Tibial artery (tissue), 4 donors: ENCODE measurements at regions not wholly inside any gene's neighbourhood (a gene's known extent, or its start where the extent isn't known, plus 50 kb on each side); places are given as distances from the start of the nearest gene placed in this dataset.

Source experiments
- DNase-seq, 2 donors: peaks; one replicate each; pipeline ENCODE4 v3.0.0-alpha.2; 2019
- H3K27ac ChIP-seq, 2 donors: fragments of 200-600 bp; sonication (generic) in 1 of 2; 1 replicate in 1 of 2; 2 replicates in 1 of 2; pipeline ENCODE4 v1.5.1; 2018 to 2019; ENCODE audit warnings: mild to moderate bottlenecking in 1 of 2
- H3K27me3 ChIP-seq, 2 donors: fragments of 200-600 bp; sonication (generic) in 1 of 2; one replicate each; pipeline versions ENCODE4 v1.5.1 to v1.6.0; 2016 to 2019
- H3K36me3 ChIP-seq, 3 donors: fragments of 200-600 bp; sonication (generic) in 2 of 3; one replicate each; pipeline ENCODE4 v1.5.1; 2016 to 2019; ENCODE audit warnings: mild to moderate bottlenecking in 2 of 3
- H3K4me1 ChIP-seq, 4 donors: fragments of 200-600 bp; sonication (generic) in 2 of 4; 1 replicate in 3 of 4; 2 replicates in 1 of 4; pipeline ENCODE4 v1.5.1; 2016 to 2019
- H3K4me3 ChIP-seq, 2 donors: fragments of 200-600 bp; sonication (generic) in 1 of 2; 1 replicate in 1 of 2; 2 replicates in 1 of 2; pipeline ENCODE4 v1.5.1; 2018 to 2019; ENCODE audit warnings: mild to moderate bottlenecking in 2 of 2
- H3K9me3 ChIP-seq, 3 donors: fragments of 200-600 bp; sonication (generic) in 1 of 3; one replicate each; pipeline ENCODE4 v1.5.1; 2016 to 2019
- intact Hi-C: fragments of 100-400 bp; cut with DNase I; formaldehyde crosslinking; loops from one replicate; pipeline ENCODE4 v1.15.0; 2023; ENCODE audit warnings: low total_unique reads
- TF ChIP-seq, protein P1 (sequence below), 2 experiments: fragments of 200-600 bp in 1 of 2; fragments of 450-650 bp in 1 of 2; IDR thresholded peaks; one replicate each; pipeline ENCODE4 v1.5.1; 2017 to 2019; ENCODE audit warnings: antibody characterized with exemption in 2 of 2, mild to moderate bottlenecking in 1 of 2, moderate library complexity in 1 of 2

GRCh38 chrX:45842207-45842925, 641.7 kb upstream of the DIPK2B start:
- no peak for DNase-seq
- Histone ChIP-seq H3K36me3 (no peaks in the 10 kb centered on the region), H3K27me3 (no peaks in the 10 kb centered on the region), H3K4me1 (no peaks in the 10 kb centered on the region), H3K27ac (no peak overlapping the region), H3K4me3 (no peak overlapping the region), H3K9me3 (peaks cover 0 to 4% (median 0%) of the 10 kb centered on the region in 3 donors)
- intact Hi-C loops, result no loop called here
- TF ChIP-seq, protein P1, sequence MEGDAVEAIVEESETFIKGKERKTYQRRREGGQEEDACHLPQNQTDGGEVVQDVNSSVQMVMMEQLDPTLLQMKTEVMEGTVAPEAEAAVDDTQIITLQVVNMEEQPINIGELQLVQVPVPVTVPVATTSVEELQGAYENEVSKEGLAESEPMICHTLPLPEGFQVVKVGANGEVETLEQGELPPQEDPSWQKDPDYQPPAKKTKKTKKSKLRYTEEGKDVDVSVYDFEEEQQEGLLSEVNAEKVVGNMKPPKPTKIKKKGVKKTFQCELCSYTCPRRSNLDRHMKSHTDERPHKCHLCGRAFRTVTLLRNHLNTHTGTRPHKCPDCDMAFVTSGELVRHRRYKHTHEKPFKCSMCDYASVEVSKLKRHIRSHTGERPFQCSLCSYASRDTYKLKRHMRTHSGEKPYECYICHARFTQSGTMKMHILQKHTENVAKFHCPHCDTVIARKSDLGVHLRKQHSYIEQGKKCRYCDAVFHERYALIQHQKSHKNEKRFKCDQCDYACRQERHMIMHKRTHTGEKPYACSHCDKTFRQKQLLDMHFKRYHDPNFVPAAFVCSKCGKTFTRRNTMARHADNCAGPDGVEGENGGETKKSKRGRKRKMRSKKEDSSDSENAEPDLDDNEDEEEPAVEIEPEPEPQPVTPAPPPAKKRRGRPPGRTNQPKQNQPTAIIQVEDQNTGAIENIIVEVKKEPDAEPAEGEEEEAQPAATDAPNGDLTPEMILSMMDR (IDR thresholded peaks at IDR 0.05), result no peak

DNA sequence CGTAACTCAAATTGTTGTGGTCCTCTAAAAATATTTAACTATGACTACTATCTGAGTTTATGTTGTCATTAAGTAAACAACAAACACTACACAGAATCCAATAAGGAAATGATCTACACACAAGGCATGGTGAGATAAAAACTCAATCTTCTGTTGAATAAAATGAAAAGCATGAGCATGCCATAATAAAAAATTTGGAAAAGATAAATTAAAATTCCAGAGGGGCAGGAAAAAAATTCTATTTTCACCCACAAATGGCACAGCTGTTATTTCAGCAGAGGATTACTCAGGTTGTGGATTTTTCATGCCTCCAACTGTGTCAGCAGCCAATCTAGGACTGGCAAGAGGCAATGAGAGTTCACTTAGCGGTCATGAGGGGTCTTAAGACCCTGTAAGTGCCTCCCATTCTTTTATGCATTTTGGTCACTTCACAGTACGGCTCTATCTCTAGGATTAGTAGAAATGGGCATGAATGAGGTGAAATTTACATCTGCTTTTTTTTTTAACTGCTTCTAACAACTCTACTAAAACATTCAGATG, 639.8 kb upstream of the DIPK2B start:
- H3K9me3 ChIP-seq, result peaks cover 0 to 4% (median 0%) of the 10 kb centered on the region in 3 donors
- no peak overlapping the region for H3K27ac ChIP-seq
- no peak for DNase-seq
- intact Hi-C loops, result no loop called here
- H3K27me3 ChIP-seq, result no peaks in the 10 kb centered on the region
- H3K36me3 ChIP-seq, result no peaks in the 10 kb centered on the region
- H3K4me1 ChIP-seq, result no peaks in the 10 kb centered on the region
- TF ChIP-seq, protein P1 (IDR thresholded peaks at IDR 0.05), result no peak
- H3K4me3 ChIP-seq, result no peak overlapping the region

GRCh38 chrX:45830343-45830742, 629.7 kb upstream of the DIPK2B start:
- Histone ChIP-seq H3K27ac (no peak overlapping the region), H3K27me3 (no peaks in the 10 kb centered on the region), H3K4me3 (no peak overlapping the region), H3K36me3 (no peaks in the 10 kb centered on the region), H3K4me1 (no peaks in the 10 kb centered on the region), H3K9me3 (no peaks in the 10 kb centered on the region)
- intact Hi-C loops, result no loop called here
- TF ChIP-seq, protein P1 (IDR thresholded peaks at IDR 0.05), result no peak
- no peak for DNase-seq

GRCh38 chrX:45824471-45824870, 623.8 kb upstream of the DIPK2B start:
- intact Hi-C loops, result no loop called here
- no peak overlapping the region for H3K4me3 ChIP-seq
- TF ChIP-seq, protein P1 (IDR thresholded peaks at IDR 0.05), result peak; percentile 31 to 51
- peak; percentile 38 to 66 for DNase-seq
- H3K9me3 ChIP-seq, result no peaks in the 10 kb centered on the region
- no peaks in the 10 kb centered on the region for H3K27me3 ChIP-seq
- H3K27ac ChIP-seq, result no peak overlapping the region
- H3K4me1 ChIP-seq, result no peaks in the 10 kb centered on the region
- no peaks in the 10 kb centered on the region for H3K36me3 ChIP-seq

GRCh38 chrX:45823536-45823935, 622.9 kb upstream of the DIPK2B start:
- Histone ChIP-seq H3K4me1 (no peaks in the 10 kb centered on the region), H3K9me3 (no peaks in the 10 kb centered on the region), H3K27me3 (no peaks in the 10 kb centered on the region), H3K4me3 (no peak overlapping the region), H3K36me3 (no peaks in the 10 kb centered on the region), H3K27ac (no peak overlapping the region)
- TF ChIP-seq, protein P1 (IDR thresholded peaks at IDR 0.05), result no peak
- no peak for DNase-seq
- intact Hi-C loops, result no loop called here
